ENCODE measurements at regions not wholly inside any gene's neighbourhood (a gene's known extent, or its start where the extent isn't known, plus 50 kb on each side); places are given as distances from the start of the nearest gene placed in this dataset.

- H3K27me3 ChIP-seq (ENCODE audit: control insufficient read depth, insufficient read depth, low read length) = no peaks in the 10 kb centered on the region
- H3K9me3 ChIP-seq (ENCODE audit: control insufficient read depth, insufficient read depth, low read depth, low read length) = no peaks in the 10 kb centered on the region
- DNase-seq (ENCODE audit: low read depth, low spot score) (no peak), ATAC-seq (no peak)
- peaks cover 10% of the 10 kb centered on the region for H3K4me1 ChIP-seq (ENCODE audit: control insufficient read depth, insufficient read depth, low read length)
- no peak for TF ChIP-seq SIN3A (IDR thresholded peaks at IDR 0.05; ENCODE audit: borderline replicate concordance, insufficient read depth, low read depth, low read length)
- TF ChIP-seq TCF7L2 (IDR thresholded peaks at IDR 0.05; ENCODE audit: low read depth, low read length) = no peak
- no peak for TF ChIP-seq POLR2AphosphoS5 (IDR thresholded peaks at IDR 0.05; ENCODE audit: low read depth, low read length)
- no peak for TF ChIP-seq CTCF (IDR thresholded peaks at IDR 0.05)
- H3K4me3 ChIP-seq (ENCODE audit: low read depth in 2 of 2, low read length in 2 of 2) = no peak overlapping the region
- BruUV-seq (replicated peaks) = no TSS peak
- H3K27ac ChIP-seq (ENCODE audit: low read length) = no peak overlapping the region
- in situ Hi-C loops (cut with HindIII; ENCODE audit: low pct_unique_long_range_greater_than_20kb, low sequenced_read_pairs) (no loop called here), intact Hi-C loops (cut with micrococcal nuclease; ENCODE audit: unreplicated experiment) (no loop called here)
- ChIA-PET POLR2A (no interaction called here), CTCF (no interaction called here)
- no peaks in the 10 kb centered on the region for H3K36me3 ChIP-seq (ENCODE audit: control insufficient read depth, insufficient read depth, low read length)
Measured at GRCh38 chr16:85385463-85386331, 227.4 kb upstream of the GSE1 start.

GRCh38 chr16:85386467-85387170 lies 226.5 kb upstream of the GSE1 start:
- DNase-seq (ENCODE audit: low read depth, low spot score) = no peak
- no TSS peak for BruUV-seq (replicated peaks)
- POLR2A ChIA-PET = no interaction called here
- Histone ChIP-seq H3K27me3 (ENCODE audit: control insufficient read depth, insufficient read depth, low read length) (no peaks in the 10 kb centered on the region), H3K27ac (ENCODE audit: low read length) (no peak overlapping the region), H3K4me1 (ENCODE audit: control insufficient read depth, insufficient read depth, low read length) (peaks cover 10% of the 10 kb centered on the region), H3K9me3 (ENCODE audit: control insufficient read depth, insufficient read depth, low read depth, low read length) (no peaks in the 10 kb centered on the region), H3K4me3 (ENCODE audit: low read depth in 2 of 2, low read length in 2 of 2) (no peak overlapping the region), H3K36me3 (ENCODE audit: control insufficient read depth, insufficient read depth, low read length) (no peaks in the 10 kb centered on the region)
- ATAC-seq = no peak
- no peak for TF ChIP-seq POLR2AphosphoS5 (IDR thresholded peaks at IDR 0.05; ENCODE audit: low read depth, low read length)
- TF ChIP-seq REST (IDR thresholded peaks at IDR 0.05; ENCODE audit: insufficient read depth in 1 of 2, low read depth in 2 of 2, low read length in 1 of 2) = no peak
- TF ChIP-seq SIN3A (IDR thresholded peaks at IDR 0.05; ENCODE audit: borderline replicate concordance, insufficient read depth, low read depth, low read length) = no peak
- TF ChIP-seq CTCF (IDR thresholded peaks at IDR 0.05) = no peak
- TF ChIP-seq TCF7L2 (IDR thresholded peaks at IDR 0.05; ENCODE audit: low read depth, low read length) = no peak
- CTCF ChIA-PET = no interaction called here
- intact Hi-C loops (cut with micrococcal nuclease; ENCODE audit: unreplicated experiment) (no loop called here), in situ Hi-C loops (cut with HindIII; ENCODE audit: low pct_unique_long_range_greater_than_20kb, low sequenced_read_pairs) (no loop called here)
